ENCODE measurements at regions not wholly inside any gene's neighbourhood (a gene's known extent, or its start where the extent isn't known, plus 50 kb on each side); places are given as distances from the start of the nearest gene placed in this dataset.

DNA sequence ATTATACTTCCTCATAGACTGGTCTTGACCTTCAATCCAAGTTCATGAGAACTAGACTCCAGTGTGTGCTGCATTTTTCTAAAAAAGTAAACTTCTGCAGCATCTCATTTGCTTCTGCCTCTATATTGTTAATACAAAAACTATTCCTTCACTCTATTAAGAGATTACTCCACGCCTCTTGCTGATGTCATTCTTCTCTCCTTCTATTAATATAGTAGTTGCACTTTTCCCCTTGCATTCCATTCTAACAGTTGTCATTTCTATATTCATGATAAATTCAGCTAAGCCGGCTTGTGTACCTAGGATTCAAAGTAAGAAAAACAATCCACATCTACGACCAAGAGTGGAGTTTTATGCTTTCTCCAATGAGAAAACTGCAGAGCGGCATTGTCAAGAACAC is 480.4 kb upstream of the NOVA1 start:
- no peak for DNase-seq (ENCODE audit: low read depth, low spot score)

GRCh38 chr14:27079716-27080115 is 481.9 kb upstream of the NOVA1 start:
- DNase-seq (ENCODE audit: low read depth, low spot score) = no peak

DNA sequence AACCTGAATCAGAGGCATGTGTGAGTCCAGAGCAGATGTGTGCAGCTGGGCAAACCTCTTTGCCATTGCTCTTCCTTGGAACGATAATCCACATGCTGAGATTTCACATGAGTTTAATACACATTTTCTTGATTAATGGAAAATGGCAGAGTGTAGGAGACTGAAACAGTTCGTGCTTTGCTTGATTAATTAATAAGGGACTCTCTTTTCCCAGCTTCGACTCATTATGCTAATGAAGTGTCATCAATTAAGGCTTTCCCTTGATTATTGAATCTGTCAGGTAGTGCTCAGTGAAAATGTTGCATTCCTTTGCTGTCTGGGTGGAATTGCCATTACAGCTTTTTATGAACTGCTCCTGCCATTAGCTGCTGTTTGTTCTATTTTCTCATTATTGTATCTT is 487.7 kb upstream of the NOVA1 start:
- DNase-seq (ENCODE audit: low read depth, low spot score) = no peak

DNA sequence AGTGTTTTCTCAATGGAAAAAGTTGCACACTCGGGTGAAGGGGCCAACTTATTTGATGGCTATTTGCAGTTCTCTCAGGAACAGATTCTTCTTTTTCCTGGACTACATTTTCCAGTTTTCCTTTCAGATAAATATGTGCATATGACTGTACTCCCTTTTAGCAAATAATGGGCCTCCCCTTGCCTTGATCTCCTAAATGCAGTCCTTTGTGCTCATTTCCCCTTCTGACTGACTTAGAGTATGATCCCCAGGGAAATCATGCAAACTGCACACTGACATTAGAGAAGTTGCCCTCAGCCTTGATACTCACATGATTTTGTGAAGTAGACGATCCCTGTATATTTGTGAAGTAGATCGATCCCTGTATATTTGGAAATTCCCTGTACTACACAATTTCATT is 492.9 kb upstream of the NOVA1 start:
- no peak for DNase-seq (ENCODE audit: low read depth, low spot score)

- no peak for DNase-seq (ENCODE audit: low read depth, low spot score)
Observed at GRCh38 chr14:27091973-27092372, 494.1 kb upstream of the NOVA1 start.

- no peak for DNase-seq (ENCODE audit: low read depth, low spot score)
Observed at GRCh38 chr14:27096091-27096490, 498.3 kb upstream of the NOVA1 start.

DNA sequence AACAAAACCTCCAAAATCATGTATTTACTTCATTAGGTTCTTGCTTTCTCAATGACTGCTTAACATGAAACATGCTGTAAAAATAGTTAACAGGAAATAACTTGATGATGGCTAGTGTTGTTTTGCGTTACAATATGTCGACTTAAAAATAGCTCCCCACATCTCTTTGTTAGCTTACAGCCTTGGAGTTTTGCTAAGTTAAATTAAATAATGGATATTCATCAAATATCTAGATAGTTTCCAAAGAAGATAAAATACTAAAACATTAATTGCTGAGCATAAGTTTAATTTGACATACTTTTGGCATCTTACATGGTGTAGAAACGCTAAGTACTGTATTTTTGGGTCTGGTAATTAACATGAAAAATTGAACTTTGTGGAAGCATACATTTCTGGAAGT is 500.6 kb upstream of the NOVA1 start:
- no peak for DNase-seq (ENCODE audit: low read depth, low spot score)

DNA sequence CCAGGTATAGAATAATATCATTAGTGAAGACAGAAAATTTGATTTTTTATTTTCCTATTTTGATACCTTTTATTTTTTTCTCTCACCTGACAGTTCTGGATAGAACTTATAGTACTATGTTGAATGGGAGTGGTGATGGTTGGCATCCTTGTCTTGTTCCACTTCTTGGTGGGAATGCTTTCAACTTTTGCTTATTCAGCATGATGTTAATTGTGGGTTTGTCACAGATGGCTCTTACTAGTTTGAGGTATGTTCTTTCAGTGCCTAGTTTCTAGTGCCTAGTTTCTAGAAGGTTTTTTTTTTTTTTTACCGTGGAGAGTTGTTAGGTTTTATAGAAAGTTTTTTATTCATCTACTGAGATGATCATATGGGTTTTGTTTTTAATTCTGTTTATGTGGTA is 516.3 kb upstream of the NOVA1 start:
- DNase-seq (ENCODE audit: low read depth, low spot score) = no peak

- DNase-seq (ENCODE audit: low read depth, low spot score) = no peak
Observed at GRCh38 chr14:27123162-27123561, 525.3 kb upstream of the NOVA1 start.

DNA sequence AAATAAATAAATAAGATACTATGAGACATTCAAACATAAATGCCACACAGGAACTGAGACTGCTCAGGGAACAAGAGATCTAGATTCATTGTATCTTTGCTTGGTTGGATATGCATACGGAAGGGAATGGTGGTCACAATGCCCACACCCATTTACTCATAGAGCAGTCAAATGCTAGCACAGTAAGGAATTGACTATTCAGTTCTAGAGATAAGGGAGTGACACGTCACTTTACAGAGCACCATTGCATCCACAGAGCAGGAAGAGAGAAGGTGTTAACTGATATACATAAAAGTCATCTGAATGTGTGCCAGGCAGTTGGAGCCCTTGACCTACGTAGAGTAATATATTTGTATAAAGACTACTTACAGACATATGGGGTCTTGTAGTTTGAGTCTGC is 530.0 kb upstream of the NOVA1 start:
- no peak for DNase-seq (ENCODE audit: low read depth, low spot score)

DNA sequence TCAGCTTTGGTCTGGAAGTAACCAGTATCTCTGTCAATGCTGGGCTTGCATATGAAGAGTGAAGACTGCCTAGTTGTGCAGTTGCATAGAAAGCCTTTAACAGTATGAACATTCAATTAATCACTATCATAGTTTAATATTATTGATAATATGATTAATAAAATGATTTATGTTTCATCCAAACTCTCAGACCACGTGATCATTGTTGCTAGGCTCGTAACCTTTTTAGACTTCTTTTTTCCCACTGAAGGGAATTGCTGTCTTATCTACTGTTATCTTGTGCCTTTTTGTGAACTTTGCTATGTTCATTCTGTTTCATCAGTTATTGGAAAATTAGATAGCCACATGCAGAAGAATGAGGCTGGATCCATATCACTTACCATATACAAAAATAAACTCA is 536.4 kb upstream of the NOVA1 start:
- no peak for DNase-seq (ENCODE audit: low read depth, low spot score)

GRCh38 chr14:27145170-27145569 is 547.3 kb upstream of the NOVA1 start:
- DNase-seq (ENCODE audit: low read depth, low spot score) = no peak

DNA sequence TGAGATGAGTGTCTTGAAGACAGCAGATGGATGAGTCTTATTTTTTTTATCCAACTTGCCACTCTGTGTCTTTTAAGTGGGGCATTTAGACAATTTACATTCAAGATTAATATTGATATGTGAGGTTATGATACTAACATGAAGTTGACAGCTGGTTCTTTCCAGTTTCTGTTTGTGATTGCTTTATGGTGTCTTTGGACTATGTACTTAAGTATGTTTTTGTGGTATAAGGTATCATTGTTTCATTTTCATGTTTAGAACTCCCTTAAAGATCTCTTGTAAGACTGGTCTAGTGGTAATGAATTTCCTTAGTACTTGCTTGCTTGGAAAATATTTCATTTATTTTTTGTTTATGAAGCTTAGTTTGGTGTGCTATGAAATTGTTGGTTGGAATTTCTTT is 550.3 kb upstream of the NOVA1 start:
- DNase-seq (ENCODE audit: low read depth, low spot score) = no peak

GRCh38 chr14:27164139-27164538 is 566.3 kb upstream of the NOVA1 start:
- DNase-seq (ENCODE audit: low read depth, low spot score) = no peak

DNA sequence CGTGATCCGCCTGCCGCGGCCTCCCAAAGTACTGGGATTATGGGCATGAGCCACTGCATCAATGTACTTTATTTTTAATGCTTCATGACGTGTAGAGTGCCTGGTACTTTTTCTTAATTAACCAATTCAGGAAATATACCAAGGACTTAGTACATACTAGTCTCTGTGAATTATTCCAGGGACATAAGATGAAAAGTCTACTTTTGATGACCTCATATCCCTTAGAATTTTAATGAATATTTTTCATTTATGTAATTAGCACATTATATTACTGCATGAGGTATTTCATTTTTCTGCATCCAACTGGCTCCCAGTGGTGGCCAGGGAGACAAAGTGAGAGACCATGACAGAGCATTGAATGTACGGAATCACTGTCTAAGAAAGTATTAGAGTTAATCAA is 577.7 kb upstream of the NOVA1 start:
- no peak for DNase-seq (ENCODE audit: low read depth, low spot score)

GRCh38 chr14:27181333-27181732 is 583.5 kb upstream of the NOVA1 start:
- no peak for DNase-seq (ENCODE audit: low read depth, low spot score)

DNA sequence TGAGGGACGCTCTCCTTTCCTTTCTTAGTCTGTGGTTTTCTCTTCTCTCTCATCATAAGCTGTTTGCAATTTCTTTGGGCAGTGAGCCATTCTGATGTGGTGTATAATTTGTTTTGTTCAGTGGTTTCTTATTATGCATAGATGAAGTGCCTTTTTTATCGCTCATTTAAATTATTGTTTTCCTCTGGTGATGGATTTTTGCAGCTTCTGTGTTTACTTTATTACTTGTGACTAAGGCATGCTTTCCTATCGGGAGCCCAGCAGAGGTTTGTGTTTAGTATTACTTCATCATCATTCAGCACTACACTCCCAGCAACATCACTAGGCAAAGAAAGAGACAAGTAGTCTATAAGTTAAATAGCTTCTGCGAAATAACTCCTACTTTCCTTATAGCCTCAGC is 586.6 kb upstream of the NOVA1 start:
- DNase-seq (ENCODE audit: low read depth, low spot score) = no peak

DNA sequence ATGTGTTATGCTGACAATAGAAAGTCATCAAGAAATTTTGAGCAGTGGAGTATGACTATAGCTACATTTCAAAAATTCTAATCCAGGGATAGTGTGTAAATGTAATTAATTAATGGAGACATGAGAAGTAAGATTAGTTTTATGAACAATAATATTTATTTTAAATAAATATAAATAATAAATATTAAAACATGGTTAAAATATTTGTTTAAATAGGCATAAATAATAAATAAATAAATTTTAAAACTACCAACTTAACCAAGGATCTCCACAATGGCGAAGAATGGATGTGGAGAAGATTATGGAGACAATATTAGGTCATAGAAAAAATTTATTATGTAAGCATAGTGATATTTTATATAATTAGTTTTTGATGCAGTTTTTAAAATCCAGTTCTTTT is 588.2 kb upstream of the NOVA1 start:
- no peak for DNase-seq (ENCODE audit: low read depth, low spot score)

GRCh38 chr14:27187136-27187535 is 589.3 kb upstream of the NOVA1 start:
- DNase-seq (ENCODE audit: low read depth, low spot score) = no peak

DNA sequence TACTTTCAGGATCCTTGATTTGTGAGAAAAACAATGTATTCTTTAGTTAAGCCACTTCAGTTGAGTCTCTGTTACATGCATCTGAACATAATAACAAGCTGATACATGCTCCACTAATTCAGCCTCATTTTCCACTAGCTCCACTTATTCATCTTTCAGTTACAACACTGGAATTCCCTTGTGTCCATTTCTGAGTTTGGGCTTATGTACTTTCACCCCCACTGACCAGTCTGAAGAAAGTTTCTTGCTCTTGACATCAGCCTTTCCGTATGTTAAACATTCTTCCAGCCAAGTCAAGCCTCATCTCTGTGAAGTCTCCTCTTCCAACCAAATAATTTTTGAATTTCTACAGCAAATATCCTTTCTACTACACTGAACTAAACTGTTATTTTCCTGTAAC is 592.5 kb upstream of the NOVA1 start:
- DNase-seq (ENCODE audit: low read depth, low spot score) = no peak

GRCh38 chr14:27199272-27199671 is 601.4 kb upstream of the NOVA1 start:
- no peak for DNase-seq (ENCODE audit: low read depth, low spot score)

DNA sequence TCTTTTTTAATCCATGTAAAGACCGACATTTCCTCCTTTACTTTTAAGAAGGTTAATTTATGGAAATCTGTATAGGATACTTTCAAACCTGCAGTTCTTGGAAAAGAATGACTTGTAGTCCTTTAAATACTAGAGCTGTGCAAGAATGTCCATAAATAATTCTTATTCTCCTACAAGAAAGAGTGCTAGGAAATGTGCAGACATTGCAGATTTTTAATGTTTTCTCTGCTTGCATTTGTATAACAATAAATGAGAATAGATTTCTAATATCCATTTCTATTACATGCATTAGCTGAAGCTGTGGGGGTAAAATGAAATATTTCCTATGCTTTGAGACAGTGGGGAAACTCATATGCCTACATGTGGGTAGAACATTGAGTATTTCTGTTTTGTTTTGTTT is 607.2 kb upstream of the NOVA1 start:
- no peak for DNase-seq (ENCODE audit: low read depth, low spot score)

- no peak for DNase-seq (ENCODE audit: low read depth, low spot score)
Observed at GRCh38 chr14:27211741-27212140, 613.9 kb upstream of the NOVA1 start.

- DNase-seq (ENCODE audit: low read depth, low spot score) = no peak
Observed at GRCh38 chr14:27222671-27223070, 624.8 kb upstream of the NOVA1 start.

GRCh38 chr14:27223906-27224305 is 626.1 kb upstream of the NOVA1 start:
- DNase-seq (ENCODE audit: low read depth, low spot score) = no peak
